ENCODE measurements at regions not wholly inside any gene's neighbourhood (a gene's known extent, or its start where the extent isn't known, plus 50 kb on each side); places are given as distances from the start of the nearest gene placed in this dataset.
A peak's percentile ranks its signal among the peaks of the same experiment; 100 is the strongest.

DNA sequence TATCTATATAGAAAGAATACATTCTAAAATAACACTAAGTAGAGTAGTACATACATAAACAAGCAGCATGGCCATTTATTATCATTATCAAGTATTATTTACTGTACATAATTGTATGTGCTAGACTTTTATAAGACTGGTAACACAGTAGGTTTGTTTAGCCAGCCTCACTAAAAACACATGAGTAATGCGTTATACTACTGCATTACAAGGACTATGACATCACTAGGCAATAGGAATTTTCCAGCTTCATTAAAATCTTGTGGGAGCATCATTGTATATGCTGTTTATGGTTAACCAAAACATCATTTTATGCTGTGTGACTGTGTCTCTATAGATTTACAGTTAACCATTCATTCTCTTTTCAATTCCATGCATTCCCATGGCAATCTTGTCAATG lies 131.7 kb upstream of the HDGFL1 start:
- Histone ChIP-seq H4K20me1 (replicated peaks; ENCODE audit: insufficient read depth) (no peaks in the 10 kb centered on the region), H2AFZ (no peak overlapping the region), H3K27me3 (ENCODE audit: insufficient read depth) (no peaks in the 10 kb centered on the region), H3F3A (replicated peaks; ENCODE audit: low read depth) (no peaks in the 10 kb centered on the region), H3K4me2 (no peak overlapping the region), H3K4me3 (no peak overlapping the region), H3K9me2 (ENCODE audit: insufficient read depth) (peaks cover 4% of the 10 kb centered on the region; the same call in 1 of the 2 replicates), H3K79me2 (replicated peaks; ENCODE audit: insufficient read depth) (no peaks in the 10 kb centered on the region), H3K27ac (ENCODE audit: low read depth) (no peak overlapping the region), H3K36me3 (ENCODE audit: insufficient read depth) (no peaks in the 10 kb centered on the region), H3K4me1 (ENCODE audit: insufficient read depth) (no peaks in the 10 kb centered on the region)
- H3K27ac Mint-ChIP-seq: no peak overlapping the region
- H3K36me3 Mint-ChIP-seq (ENCODE audit: low read depth): no peaks in the 10 kb centered on the region
- H3K4me3 Mint-ChIP-seq: no peak overlapping the region
- H3K4me1 Mint-ChIP-seq: no peaks in the 10 kb centered on the region
- H3K9me3 Mint-ChIP-seq: no peaks in the 10 kb centered on the region
- DNase-seq (ENCODE audit: low spot score) (no peak), ATAC-seq (no peak)
- TF ChIP-seq, protein P1, sequence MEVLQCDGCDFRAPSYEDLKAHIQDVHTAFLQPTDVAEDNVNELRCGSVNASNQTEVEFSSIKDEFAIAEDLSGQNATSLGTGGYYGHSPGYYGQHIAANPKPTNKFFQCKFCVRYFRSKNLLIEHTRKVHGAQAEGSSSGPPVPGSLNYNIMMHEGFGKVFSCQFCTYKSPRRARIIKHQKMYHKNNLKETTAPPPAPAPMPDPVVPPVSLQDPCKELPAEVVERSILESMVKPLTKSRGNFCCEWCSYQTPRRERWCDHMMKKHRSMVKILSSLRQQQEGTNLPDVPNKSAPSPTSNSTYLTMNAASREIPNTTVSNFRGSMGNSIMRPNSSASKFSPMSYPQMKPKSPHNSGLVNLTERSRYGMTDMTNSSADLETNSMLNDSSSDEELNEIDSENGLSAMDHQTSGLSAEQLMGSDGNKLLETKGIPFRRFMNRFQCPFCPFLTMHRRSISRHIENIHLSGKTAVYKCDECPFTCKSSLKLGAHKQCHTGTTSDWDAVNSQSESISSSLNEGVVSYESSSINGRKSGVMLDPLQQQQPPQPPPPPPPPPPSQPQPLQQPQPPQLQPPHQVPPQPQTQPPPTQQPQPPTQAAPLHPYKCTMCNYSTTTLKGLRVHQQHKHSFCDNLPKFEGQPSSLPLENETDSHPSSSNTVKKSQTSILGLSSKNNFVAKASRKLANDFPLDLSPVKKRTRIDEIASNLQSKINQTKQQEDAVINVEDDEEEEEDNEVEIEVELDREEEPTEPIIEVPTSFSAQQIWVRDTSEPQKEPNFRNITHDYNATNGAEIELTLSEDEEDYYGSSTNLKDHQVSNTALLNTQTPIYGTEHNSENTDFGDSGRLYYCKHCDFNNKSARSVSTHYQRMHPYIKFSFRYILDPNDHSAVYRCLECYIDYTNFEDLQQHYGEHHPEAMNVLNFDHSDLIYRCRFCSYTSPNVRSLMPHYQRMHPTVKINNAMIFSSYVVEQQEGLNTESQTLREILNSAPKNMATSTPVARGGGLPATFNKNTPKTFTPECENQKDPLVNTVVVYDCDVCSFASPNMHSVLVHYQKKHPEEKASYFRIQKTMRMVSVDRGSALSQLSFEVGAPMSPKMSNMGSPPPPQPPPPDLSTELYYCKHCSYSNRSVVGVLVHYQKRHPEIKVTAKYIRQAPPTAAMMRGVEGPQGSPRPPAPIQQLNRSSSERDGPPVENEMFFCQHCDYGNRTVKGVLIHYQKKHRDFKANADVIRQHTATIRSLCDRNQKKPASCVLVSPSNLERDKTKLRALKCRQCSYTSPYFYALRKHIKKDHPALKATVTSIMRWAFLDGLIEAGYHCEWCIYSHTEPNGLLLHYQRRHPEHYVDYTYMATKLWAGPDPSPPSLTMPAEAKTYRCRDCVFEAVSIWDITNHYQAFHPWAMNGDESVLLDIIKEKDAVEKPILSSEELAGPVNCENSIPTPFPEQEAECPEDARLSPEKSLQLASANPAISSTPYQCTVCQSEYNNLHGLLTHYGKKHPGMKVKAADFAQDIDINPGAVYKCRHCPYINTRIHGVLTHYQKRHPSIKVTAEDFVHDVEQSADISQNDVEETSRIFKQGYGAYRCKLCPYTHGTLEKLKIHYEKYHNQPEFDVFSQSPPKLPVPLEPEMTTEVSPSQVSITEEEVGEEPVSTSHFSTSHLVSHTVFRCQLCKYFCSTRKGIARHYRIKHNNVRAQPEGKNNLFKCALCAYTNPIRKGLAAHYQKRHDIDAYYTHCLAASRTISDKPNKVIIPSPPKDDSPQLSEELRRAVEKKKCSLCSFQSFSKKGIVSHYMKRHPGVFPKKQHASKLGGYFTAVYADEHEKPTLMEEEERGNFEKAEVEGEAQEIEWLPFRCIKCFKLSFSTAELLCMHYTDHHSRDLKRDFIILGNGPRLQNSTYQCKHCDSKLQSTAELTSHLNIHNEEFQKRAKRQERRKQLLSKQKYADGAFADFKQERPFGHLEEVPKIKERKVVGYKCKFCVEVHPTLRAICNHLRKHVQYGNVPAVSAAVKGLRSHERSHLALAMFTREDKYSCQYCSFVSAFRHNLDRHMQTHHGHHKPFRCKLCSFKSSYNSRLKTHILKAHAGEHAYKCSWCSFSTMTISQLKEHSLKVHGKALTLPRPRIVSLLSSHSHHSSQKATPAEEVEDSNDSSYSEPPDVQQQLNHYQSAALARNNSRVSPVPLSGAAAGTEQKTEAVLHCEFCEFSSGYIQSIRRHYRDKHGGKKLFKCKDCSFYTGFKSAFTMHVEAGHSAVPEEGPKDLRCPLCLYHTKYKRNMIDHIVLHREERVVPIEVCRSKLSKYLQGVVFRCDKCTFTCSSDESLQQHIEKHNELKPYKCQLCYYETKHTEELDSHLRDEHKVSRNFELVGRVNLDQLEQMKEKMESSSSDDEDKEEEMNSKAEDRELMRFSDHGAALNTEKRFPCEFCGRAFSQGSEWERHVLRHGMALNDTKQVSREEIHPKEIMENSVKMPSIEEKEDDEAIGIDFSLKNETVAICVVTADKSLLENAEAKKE (CRISPR knock-in tag; IDR thresholded peaks at IDR 0.05): no peak
- TF ChIP-seq EZH2 (IDR thresholded peaks at IDR 0.05; ENCODE audit: low read depth, unreplicated experiment): no peak
- no peak for TF ChIP-seq ZNF114 (CRISPR knock-in tag; IDR thresholded peaks at IDR 0.05)
- H3K27me3 Mint-ChIP-seq (ENCODE audit: insufficient read depth, low read depth, poor library complexity): no peaks in the 10 kb centered on the region

DNA sequence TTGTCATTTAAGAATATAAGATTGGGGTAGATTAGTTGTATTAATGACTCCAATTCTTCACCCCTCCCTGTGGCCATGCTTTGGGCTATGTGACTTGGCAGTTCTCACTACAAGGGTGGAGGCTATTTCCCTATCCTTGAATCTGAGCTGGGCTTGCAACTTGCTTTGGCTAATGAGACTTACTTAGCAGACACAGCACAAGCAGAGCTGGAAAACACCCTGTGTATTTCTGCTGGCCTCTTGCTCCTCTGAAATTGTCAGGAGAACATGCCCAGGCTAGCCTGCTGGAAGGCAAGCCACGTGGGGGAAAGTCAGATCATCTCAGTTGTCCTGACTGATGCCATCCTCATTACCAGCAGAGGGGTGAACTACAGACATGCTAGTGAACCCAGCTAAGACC lies 126.5 kb upstream of the HDGFL1 start:
- DNase-seq (ENCODE audit: low spot score): no peak
- H3K4me3 ChIP-seq: no peak overlapping the region
- H4K20me1 ChIP-seq (replicated peaks; ENCODE audit: insufficient read depth): no peaks in the 10 kb centered on the region
- Mint-ChIP-seq H3K4me3 (no peak overlapping the region), H3K27me3 (ENCODE audit: insufficient read depth, low read depth, poor library complexity) (no peaks in the 10 kb centered on the region), H3K9me3 (no peaks in the 10 kb centered on the region), H3K27ac (no peak overlapping the region), H3K4me1 (no peaks in the 10 kb centered on the region), H3K36me3 (ENCODE audit: low read depth) (no peaks in the 10 kb centered on the region)
- H3K27ac ChIP-seq (ENCODE audit: low read depth): no peak overlapping the region
- peak overlapping the region; percentile 92 for H2AFZ ChIP-seq
- H3K9me2 ChIP-seq (ENCODE audit: insufficient read depth): peaks cover 10% of the 10 kb centered on the region
- H3K4me1 ChIP-seq (ENCODE audit: insufficient read depth): peaks cover 3% of the 10 kb centered on the region; the same call in 1 of the 2 replicates
- no peak overlapping the region for H3K4me2 ChIP-seq
- no peaks in the 10 kb centered on the region for H3F3A ChIP-seq (replicated peaks; ENCODE audit: low read depth)
- no peaks in the 10 kb centered on the region for H3K79me2 ChIP-seq (replicated peaks; ENCODE audit: insufficient read depth)
- no peaks in the 10 kb centered on the region for H3K27me3 ChIP-seq (ENCODE audit: insufficient read depth)
- ATAC-seq: no peak
- no peaks in the 10 kb centered on the region for H3K36me3 ChIP-seq (ENCODE audit: insufficient read depth)
- TF ChIP-seq, protein P2, sequence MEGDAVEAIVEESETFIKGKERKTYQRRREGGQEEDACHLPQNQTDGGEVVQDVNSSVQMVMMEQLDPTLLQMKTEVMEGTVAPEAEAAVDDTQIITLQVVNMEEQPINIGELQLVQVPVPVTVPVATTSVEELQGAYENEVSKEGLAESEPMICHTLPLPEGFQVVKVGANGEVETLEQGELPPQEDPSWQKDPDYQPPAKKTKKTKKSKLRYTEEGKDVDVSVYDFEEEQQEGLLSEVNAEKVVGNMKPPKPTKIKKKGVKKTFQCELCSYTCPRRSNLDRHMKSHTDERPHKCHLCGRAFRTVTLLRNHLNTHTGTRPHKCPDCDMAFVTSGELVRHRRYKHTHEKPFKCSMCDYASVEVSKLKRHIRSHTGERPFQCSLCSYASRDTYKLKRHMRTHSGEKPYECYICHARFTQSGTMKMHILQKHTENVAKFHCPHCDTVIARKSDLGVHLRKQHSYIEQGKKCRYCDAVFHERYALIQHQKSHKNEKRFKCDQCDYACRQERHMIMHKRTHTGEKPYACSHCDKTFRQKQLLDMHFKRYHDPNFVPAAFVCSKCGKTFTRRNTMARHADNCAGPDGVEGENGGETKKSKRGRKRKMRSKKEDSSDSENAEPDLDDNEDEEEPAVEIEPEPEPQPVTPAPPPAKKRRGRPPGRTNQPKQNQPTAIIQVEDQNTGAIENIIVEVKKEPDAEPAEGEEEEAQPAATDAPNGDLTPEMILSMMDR (conservative IDR thresholded peaks at IDR 0.05; ENCODE audit: low read depth in 2 of 2): no peak
- TF ChIP-seq EZH2phosphoT487 (IDR thresholded peaks at IDR 0.05; ENCODE audit: unreplicated experiment): no peak
- TF ChIP-seq, protein P3, sequence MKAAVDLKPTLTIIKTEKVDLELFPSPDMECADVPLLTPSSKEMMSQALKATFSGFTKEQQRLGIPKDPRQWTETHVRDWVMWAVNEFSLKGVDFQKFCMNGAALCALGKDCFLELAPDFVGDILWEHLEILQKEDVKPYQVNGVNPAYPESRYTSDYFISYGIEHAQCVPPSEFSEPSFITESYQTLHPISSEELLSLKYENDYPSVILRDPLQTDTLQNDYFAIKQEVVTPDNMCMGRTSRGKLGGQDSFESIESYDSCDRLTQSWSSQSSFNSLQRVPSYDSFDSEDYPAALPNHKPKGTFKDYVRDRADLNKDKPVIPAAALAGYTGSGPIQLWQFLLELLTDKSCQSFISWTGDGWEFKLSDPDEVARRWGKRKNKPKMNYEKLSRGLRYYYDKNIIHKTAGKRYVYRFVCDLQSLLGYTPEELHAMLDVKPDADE (IDR thresholded peaks at IDR 0.05): no peak

Measured in GM23338 (cell line).